HepG2 (cell line): ENCODE measurements at regions not wholly inside any gene's neighbourhood (a gene's known extent, or its start where the extent isn't known, plus 50 kb on each side); places are given as distances from the start of the nearest gene placed in this dataset.

Source experiments
- ATAC-seq: fragments of 200-7000 bp; cut with Tn5 transposase; 3 replicates; pipeline ENCODE4 v1.9.1; 2020; ENCODE audit warnings: mild to moderate bottlenecking, moderate library complexity
- BruUV-seq: library from RNA; stranded (reverse); fragments of 400-500 nt; replicated peaks from 2 replicates; lab custom pipeline; 2021; lab: Mats Ljungman, UMichigan
- CTCF ChIA-PET: fragments of 300-600 bp; formaldehyde crosslinking; extraction: SDS; loops from one replicate; lab custom pipeline; 2021; ENCODE audit warnings: low total read pairs, inconsistent platforms, low intra/inter-chr PET ratio; lab: Yijun Ruan, JAX
- POLR2A ChIA-PET: fragments of 350-600 bp; sonication (Branson Sonifier 250); formaldehyde crosslinking; loops from one replicate; lab custom pipeline; 2020; ENCODE audit warnings: antibody characterized with exemption, inconsistent platforms; lab: Yijun Ruan, JAX
- DNase-seq: peaks from one replicate; pipeline ENCODE4 v3.0.0-alpha.2; 2015; ENCODE audit warnings: low spot score
- FAIRE-seq: peaks from 3 replicates; lab custom pipeline; 2011; peaks lifted over from hg19 to GRCh38; lab: Jason Lieb, UNC
- H2AFZ ChIP-seq: one replicate; pipeline ENCODE4 v1.6.1; 2011; ENCODE audit warnings: low read length, inconsistent platforms
- H3K27ac ChIP-seq: fragments of 300-600 bp; 3 replicates; pipeline ENCODE4 v1.8.0; 2011; ENCODE audit warnings: mixed run types, mild to moderate bottlenecking, mixed read lengths, low read length, inconsistent platforms; ENCODE audit not compliant: insufficient read depth; ENCODE audit errors: extremely low read length
- H3K27me3 ChIP-seq, 2 experiments: fragments of 200-600 bp in 1 of 2; 2 replicates in 1 of 2; 3 replicates in 1 of 2; pipeline versions ENCODE4 v1.6.0 to v1.8.0; 2011; ENCODE audit warnings: low read length in 2 of 2, mild to moderate bottlenecking in 2 of 2, moderate library complexity in 2 of 2, inconsistent platforms in 1 of 2; ENCODE audit not compliant: insufficient read depth in 2 of 2, control insufficient read depth in 1 of 2
- H3K36me3 ChIP-seq, 2 experiments: fragments of 200-600 bp in 1 of 2; replicated peaks in 1 of 2; 2 replicates in 1 of 2; 3 replicates in 1 of 2; pipeline versions ENCODE4 v1.5.1 to v1.8.0; 2011; ENCODE audit warnings: low read length in 2 of 2, inconsistent platforms in 1 of 2; ENCODE audit not compliant: insufficient read depth in 2 of 2, control insufficient read depth in 1 of 2
- H3K4me1 ChIP-seq: 2 replicates; pipeline ENCODE4 v1.5.1; 2012; ENCODE audit warnings: low read length, inconsistent platforms; ENCODE audit not compliant: insufficient read depth
- H3K4me2 ChIP-seq: 2 replicates; pipeline ENCODE4 v1.6.0; 2011; ENCODE audit warnings: low read depth, low read length, inconsistent platforms
- H3K4me3 ChIP-seq, 3 experiments: fragments of 200-600 bp in 1 of 3; sonication (generic), shearing (Covaris generic) in 1 of 3; replicated peaks in 1 of 3; 2 replicates each; pipeline ENCODE4 v1.5.1; 2011 to 2016; ENCODE audit warnings: low read length in 3 of 3, inconsistent platforms in 2 of 3, low read depth in 2 of 3, mild to moderate bottlenecking in 2 of 3, control low read depth in 1 of 3, mixed read lengths in 1 of 3; ENCODE audit not compliant: insufficient read depth in 1 of 3
- H3K79me2 ChIP-seq: one replicate; pipeline ENCODE4 v1.6.1; 2011; ENCODE audit warnings: low read length, inconsistent platforms; ENCODE audit not compliant: insufficient read depth
- H3K9ac ChIP-seq: 2 replicates; pipeline ENCODE4 v1.6.0; 2011; ENCODE audit warnings: mild to moderate bottlenecking, low read depth, low read length, inconsistent platforms; ENCODE audit not compliant: insufficient read depth
- H3K9me3 ChIP-seq: 2 replicates; pipeline ENCODE4 v1.5.1; 2012; ENCODE audit warnings: mild to moderate bottlenecking, low read length
- H4K20me1 ChIP-seq: 2 replicates; pipeline ENCODE4 v1.6.0; 2011; ENCODE audit warnings: inconsistent platforms, mild to moderate bottlenecking, low read length, moderate library complexity; ENCODE audit not compliant: insufficient read depth
- BCL6 ChIP-seq: IDR thresholded peaks from 2 replicates; pipeline ENCODE4 v1.6.1; 2016; ENCODE audit warnings: missing genetic modification reagents, missing compliant biosample characterization
- FOXO1 ChIP-seq: sonication (generic); formaldehyde crosslinking; IDR thresholded peaks from 2 replicates; pipeline ENCODE4 v1.4.0; 2020; ENCODE audit warnings: missing genetic modification reagents
- IRX3 ChIP-seq: sonication (generic); formaldehyde crosslinking; IDR thresholded peaks from 2 replicates; pipeline ENCODE4 v1.8.1; 2023; ENCODE audit warnings: mild to moderate bottlenecking, low read depth, missing genetic modification reagents, borderline replicate concordance
- MYNN ChIP-seq: sonication (generic); formaldehyde crosslinking; IDR thresholded peaks from 2 replicates; pipeline ENCODE4 v1.4.0; 2020; ENCODE audit warnings: mild to moderate bottlenecking, low read depth, missing genetic modification reagents
- POLR2G ChIP-seq: fragments of 200-400 bp; formaldehyde crosslinking; IDR thresholded peaks from 2 replicates; pipeline ENCODE4 v1.6.1; 2018; ENCODE audit warnings: mild to moderate bottlenecking, low read depth, low read length, moderate library complexity
- RFX5 ChIP-seq: IDR thresholded peaks from 2 replicates; pipeline ENCODE4 v1.6.1; 2011; ENCODE audit warnings: low read depth, low read length, improper control_type of control experiment
- RFXAP ChIP-seq: sonication (generic); formaldehyde crosslinking; IDR thresholded peaks from 2 replicates; pipeline ENCODE4 v1.4.0; 2020; ENCODE audit warnings: missing genetic modification reagents, borderline replicate concordance
- SAP130 ChIP-seq: IDR thresholded peaks from 2 replicates; pipeline ENCODE4 v1.6.1; 2016; ENCODE audit warnings: low read depth
- TAF1 ChIP-seq: sonication (generic); formaldehyde crosslinking; IDR thresholded peaks from 2 replicates; pipeline ENCODE4 v1.4.0; 2020; ENCODE audit warnings: missing genetic modification reagents
- TAF15 ChIP-seq: fragments of 200-400 bp; formaldehyde crosslinking; IDR thresholded peaks from one replicate; pipeline ENCODE4 v1.6.1; 2018; ENCODE audit warnings: mild to moderate bottlenecking, low read depth, low read length; ENCODE audit not compliant: poor library complexity, severe bottlenecking
- ZBTB46 ChIP-seq: sonication (generic); formaldehyde crosslinking; IDR thresholded peaks from 2 replicates; pipeline ENCODE4 v1.4.0; 2020; ENCODE audit warnings: mild to moderate bottlenecking, missing genetic modification reagents, borderline replicate concordance
- ZNF274 ChIP-seq: sonication (generic); formaldehyde crosslinking; IDR thresholded peaks from 2 replicates; pipeline ENCODE4 v1.5.1; 2020; ENCODE audit warnings: mild to moderate bottlenecking, missing genetic modification reagents
- ZNF501 ChIP-seq: sonication (generic); formaldehyde crosslinking; IDR thresholded peaks from 2 replicates; pipeline ENCODE4 v1.5.1; 2020; ENCODE audit warnings: mild to moderate bottlenecking, moderate library complexity, missing genetic modification reagents
- ZNF563 ChIP-seq: sonication (generic); formaldehyde crosslinking; IDR thresholded peaks from 2 replicates; pipeline ENCODE4 v1.8.0; 2022; ENCODE audit warnings: mild to moderate bottlenecking, moderate library complexity, missing genetic modification reagents
- ZNF720 ChIP-seq: sonication (generic); formaldehyde crosslinking; IDR thresholded peaks from 2 replicates; pipeline ENCODE4 v1.4.0; 2020; ENCODE audit warnings: missing genetic modification reagents
- ZNF777 ChIP-seq: sonication (generic); formaldehyde crosslinking; IDR thresholded peaks from 2 replicates; pipeline ENCODE4 v1.4.0; 2020; ENCODE audit warnings: missing genetic modification reagents
- in situ Hi-C: cut with HindIII; loops from 2 replicates; pipeline ENCODE4 v1.10.0; 2017; ENCODE audit warnings: low pct_unique_long_range_greater_than_20kb; ENCODE audit not compliant: extremely low pct_ligation_motif_present
- intact Hi-C: fragments of 100-400 bp; cut with micrococcal nuclease; formaldehyde crosslinking; loops from one replicate; pipeline ENCODE4 v1.10.0; 2022; ENCODE audit not compliant: unreplicated experiment

GRCh38 chr11:95296165-95296564 is 65.2 kb upstream of the SESN3 start:
- TF ChIP-seq ZBTB46 (no peak), IRX3 (CRISPR knock-in tag) (no peak), TAF1 (CRISPR knock-in tag) (no peak), RFX5 (no peak), ZNF777 (CRISPR knock-in tag) (no peak), SAP130 (CRISPR knock-in tag) (no peak), ZNF563 (CRISPR knock-in tag) (no peak), BCL6 (CRISPR knock-in tag) (no peak), POLR2G (no peak), ZNF501 (no peak), RFXAP (no peak), MYNN (CRISPR knock-in tag) (no peak), ZNF720 (CRISPR knock-in tag) (no peak), FOXO1 (no peak), ZNF274 (CRISPR knock-in tag) (no peak), TAF15 (no peak)
- Histone ChIP-seq H4K20me1 (no peaks in the 10 kb centered on the region), H3K79me2 (no peaks in the 10 kb centered on the region), H3K4me3 (no peak overlapping the region), H3K9ac (no peak overlapping the region), H3K4me2 (no peak overlapping the region), H2AFZ (no peak overlapping the region), H3K27me3 (peaks cover 0 to 4% of the 10 kb centered on the region in 2 experiments; a peak in 1 of 5 replicates), H3K9me3 (no peaks in the 10 kb centered on the region), H3K36me3 (no peaks in the 10 kb centered on the region), H3K4me1 (no peaks in the 10 kb centered on the region), H3K27ac (no peak overlapping the region)
- BruUV-seq, result no TSS peak
- CTCF ChIA-PET, result no interaction called here
- ATAC-seq (no peak), DNase-seq (no peak), FAIRE-seq (no peak)
- in situ Hi-C loops (no loop called here), intact Hi-C loops (no loop called here)
- POLR2A ChIA-PET, result no interaction called here
